ENCODE measurements at regions not wholly inside any gene's neighbourhood (a gene's known extent, or its start where the extent isn't known, plus 50 kb on each side); places are given as distances from the start of the nearest gene placed in this dataset.

- no peaks in the 10 kb centered on the region for H3K36me3 ChIP-seq (ENCODE audit: control insufficient read depth, insufficient read depth, low read length)
- no peak overlapping the region for H3K27ac ChIP-seq (ENCODE audit: low read length)
- H3K4me3 ChIP-seq (ENCODE audit: low read length), result no peak overlapping the region
- no peaks in the 10 kb centered on the region for H3K9me3 ChIP-seq (ENCODE audit: control insufficient read depth, low read depth, low read length)
- H3K27me3 ChIP-seq (ENCODE audit: control insufficient read depth, insufficient read depth, low read length), result no peaks in the 10 kb centered on the region
- no peaks in the 10 kb centered on the region for H3K4me1 ChIP-seq (ENCODE audit: control insufficient read depth, insufficient read depth, low read length)
- WGBS (ENCODE audit: insufficient coverage, low lambda C conversion rate), result 63% methylated on average over 1 of the region's 6 CpGs
- DNase-seq, result peak; percentile 47 to 66
Observed at GRCh38 chr16:66315210-66315825, 51.2 kb upstream of the CDH5 start.

DNA sequence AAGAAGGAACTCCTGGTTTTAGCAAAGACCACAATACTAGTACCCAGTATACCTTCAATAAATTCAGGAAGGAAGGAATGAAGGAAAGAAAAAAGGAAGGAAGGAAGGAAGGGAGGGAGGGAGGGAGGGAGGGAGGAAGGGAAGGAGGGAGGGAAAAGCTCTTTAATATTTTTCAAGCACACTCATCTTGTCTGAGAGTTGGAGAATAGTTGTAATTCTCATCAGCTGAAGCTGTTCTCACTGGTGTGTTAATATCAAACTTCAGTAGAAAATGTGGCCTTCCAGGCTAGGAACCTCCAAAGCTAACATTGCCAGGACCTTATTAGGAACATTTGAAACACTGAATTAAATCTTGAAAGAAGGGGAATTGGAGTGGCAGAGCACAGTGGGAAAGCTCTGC, 55.2 kb upstream of the CDH5 start:
- no peaks in the 10 kb centered on the region for H3K9me3 ChIP-seq (ENCODE audit: control insufficient read depth, low read depth, low read length)
- no peak overlapping the region for H3K4me3 ChIP-seq (ENCODE audit: low read length)
- H3K27ac ChIP-seq (ENCODE audit: low read length), result no peak overlapping the region
- no peaks in the 10 kb centered on the region for H3K36me3 ChIP-seq (ENCODE audit: control insufficient read depth, insufficient read depth, low read length)
- H3K4me1 ChIP-seq (ENCODE audit: control insufficient read depth, insufficient read depth, low read length), result no peaks in the 10 kb centered on the region
- DNase-seq, result no peak
- H3K27me3 ChIP-seq (ENCODE audit: control insufficient read depth, insufficient read depth, low read length), result peaks cover 3% of the 10 kb centered on the region

- no peaks in the 10 kb centered on the region for H3K4me1 ChIP-seq (ENCODE audit: control insufficient read depth, insufficient read depth, low read length)
- peaks cover 3% of the 10 kb centered on the region for H3K27me3 ChIP-seq (ENCODE audit: control insufficient read depth, insufficient read depth, low read length)
- WGBS (ENCODE audit: insufficient coverage, low lambda C conversion rate), result 100% methylated on average over 2 of the region's 15 CpGs
- no peaks in the 10 kb centered on the region for H3K9me3 ChIP-seq (ENCODE audit: control insufficient read depth, low read depth, low read length)
- no peak overlapping the region for H3K27ac ChIP-seq (ENCODE audit: low read length)
- no peak overlapping the region for H3K4me3 ChIP-seq (ENCODE audit: low read length)
- no peaks in the 10 kb centered on the region for H3K36me3 ChIP-seq (ENCODE audit: control insufficient read depth, insufficient read depth, low read length)
- DNase-seq, result no peak
Observed at GRCh38 chr16:66309215-66309807, 57.2 kb upstream of the CDH5 start.

DNA sequence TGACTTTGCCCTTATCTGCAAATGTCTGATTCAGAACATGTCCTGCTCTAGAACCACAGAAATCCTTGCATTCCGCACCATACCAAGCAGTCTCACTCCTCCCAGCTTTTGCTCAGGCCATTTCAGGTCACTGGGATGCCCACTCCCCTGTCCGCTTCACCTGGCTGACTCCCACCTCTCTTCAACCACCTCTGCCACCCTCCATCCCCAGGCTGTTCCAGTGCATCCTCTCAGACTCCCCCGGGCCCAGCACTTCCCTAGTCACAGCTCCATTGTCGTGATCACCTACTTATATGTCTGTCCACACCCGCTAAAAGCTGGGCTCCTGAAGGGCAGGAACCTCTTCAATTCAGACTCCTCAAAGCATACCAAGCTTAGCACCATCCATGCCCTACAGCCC, 58.4 kb upstream of the CDH5 start:
- H3K27me3 ChIP-seq (ENCODE audit: control insufficient read depth, insufficient read depth, low read length), result peaks cover 3% of the 10 kb centered on the region
- no peak overlapping the region for H3K4me3 ChIP-seq (ENCODE audit: low read length)
- DNase-seq, result no peak
- WGBS (ENCODE audit: insufficient coverage, low lambda C conversion rate), result 100% methylated on average over 1 of the region's 5 CpGs
- H3K9me3 ChIP-seq (ENCODE audit: control insufficient read depth, low read depth, low read length), result no peaks in the 10 kb centered on the region
- no peaks in the 10 kb centered on the region for H3K36me3 ChIP-seq (ENCODE audit: control insufficient read depth, insufficient read depth, low read length)
- H3K27ac ChIP-seq (ENCODE audit: low read length), result no peak overlapping the region
- no peaks in the 10 kb centered on the region for H3K4me1 ChIP-seq (ENCODE audit: control insufficient read depth, insufficient read depth, low read length)

GRCh38 chr16:66306366-66307150, 59.9 kb upstream of the CDH5 start:
- peaks cover 3% of the 10 kb centered on the region for H3K27me3 ChIP-seq (ENCODE audit: control insufficient read depth, insufficient read depth, low read length)

DNA sequence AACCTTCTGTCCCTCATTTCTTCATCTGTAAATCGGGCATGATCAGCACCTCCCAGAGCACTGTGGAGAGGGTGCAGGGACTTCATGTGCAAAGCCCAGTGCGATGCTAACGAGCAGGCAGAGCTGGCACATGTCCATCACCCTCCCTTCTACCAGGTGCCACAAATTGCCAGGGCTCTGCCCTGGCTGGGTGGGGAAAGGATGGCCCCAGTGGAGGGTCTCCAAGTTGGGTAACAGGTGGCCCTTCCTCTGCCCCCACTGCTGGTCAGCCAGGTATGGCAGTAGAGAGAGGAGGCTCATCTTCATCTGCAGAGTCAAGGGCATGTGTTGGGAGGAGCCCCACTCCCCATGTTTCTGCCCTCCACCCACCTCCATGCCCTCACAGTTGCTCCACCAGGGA, 61.5 kb upstream of the CDH5 start:
- Histone ChIP-seq H3K9me3 (ENCODE audit: control insufficient read depth, low read depth, low read length) (no peaks in the 10 kb centered on the region), H3K4me3 (ENCODE audit: low read length) (no peak overlapping the region), H3K27ac (ENCODE audit: low read length) (no peak overlapping the region), H3K36me3 (ENCODE audit: control insufficient read depth, insufficient read depth, low read length) (no peaks in the 10 kb centered on the region), H3K4me1 (ENCODE audit: control insufficient read depth, insufficient read depth, low read length) (no peaks in the 10 kb centered on the region), H3K27me3 (ENCODE audit: control insufficient read depth, insufficient read depth, low read length) (peaks cover 3% of the 10 kb centered on the region)
- no CpG with 5 or more reads among the region's 3 CpGs for WGBS (ENCODE audit: insufficient coverage, low lambda C conversion rate)
- no peak for DNase-seq

More at GRCh38 chr16:66306366-66307150, 59.9 kb upstream of the CDH5 start:
- DNase-seq, result no peak
- WGBS (ENCODE audit: insufficient coverage, low lambda C conversion rate), result 40% methylated on average over 1 of the region's 9 CpGs
- no peaks in the 10 kb centered on the region for H3K36me3 ChIP-seq (ENCODE audit: control insufficient read depth, insufficient read depth, low read length)
- H3K4me1 ChIP-seq (ENCODE audit: control insufficient read depth, insufficient read depth, low read length), result no peaks in the 10 kb centered on the region
- H3K4me3 ChIP-seq (ENCODE audit: low read length), result no peak overlapping the region
- no peak overlapping the region for H3K27ac ChIP-seq (ENCODE audit: low read length)
- H3K9me3 ChIP-seq (ENCODE audit: control insufficient read depth, low read depth, low read length), result no peaks in the 10 kb centered on the region

DNA sequence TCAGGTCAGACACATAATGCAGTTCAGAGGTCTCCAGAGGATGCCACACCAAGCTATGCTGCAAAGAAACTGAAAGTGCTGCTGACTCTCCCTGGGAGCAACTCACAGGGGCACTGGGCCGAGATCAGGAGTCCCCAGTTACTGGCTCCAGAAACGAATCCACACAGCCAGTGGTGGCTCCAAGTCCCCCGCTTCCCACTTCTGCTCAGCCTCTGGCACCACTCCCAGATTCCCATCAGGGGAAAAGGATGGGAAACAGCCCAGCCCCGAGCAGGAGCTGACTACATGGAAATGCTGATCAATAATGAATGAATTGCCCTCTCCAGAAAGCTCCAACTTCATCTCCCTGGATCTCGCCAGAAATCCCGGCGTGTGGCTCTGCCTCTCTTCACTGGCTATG, 62.3 kb upstream of the CDH5 start:
- no peaks in the 10 kb centered on the region for H3K9me3 ChIP-seq (ENCODE audit: control insufficient read depth, low read depth, low read length)
- no peaks in the 10 kb centered on the region for H3K36me3 ChIP-seq (ENCODE audit: control insufficient read depth, insufficient read depth, low read length)
- H3K27me3 ChIP-seq (ENCODE audit: control insufficient read depth, insufficient read depth, low read length), result peaks cover 3% of the 10 kb centered on the region
- WGBS (ENCODE audit: insufficient coverage, low lambda C conversion rate), result no CpG with 5 or more reads among the region's 7 CpGs
- no peaks in the 10 kb centered on the region for H3K4me1 ChIP-seq (ENCODE audit: control insufficient read depth, insufficient read depth, low read length)
- no peak for DNase-seq
- H3K27ac ChIP-seq (ENCODE audit: low read length), result no peak overlapping the region
- no peak overlapping the region for H3K4me3 ChIP-seq (ENCODE audit: low read length)

DNA sequence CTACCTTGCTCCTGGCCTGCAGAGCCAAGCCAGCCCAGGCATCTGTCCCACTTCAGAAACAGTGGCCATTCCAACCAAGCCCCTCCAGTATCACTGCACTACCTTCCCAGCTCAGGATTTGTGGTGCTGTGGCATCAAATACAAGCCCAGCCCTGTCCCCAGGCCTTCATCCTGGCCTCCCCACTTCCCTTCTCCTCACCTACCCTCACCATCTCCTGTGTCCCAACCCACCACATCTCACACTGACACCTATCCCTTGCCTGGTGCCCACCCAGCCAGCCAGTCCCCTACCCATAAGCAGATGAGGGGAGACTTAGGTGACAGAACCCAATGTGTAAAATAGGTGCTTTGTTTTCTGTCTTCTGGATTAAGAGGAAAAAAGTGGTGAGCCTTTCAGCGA, 66.0 kb upstream of the CDH5 start:
- Histone ChIP-seq H3K9me3 (ENCODE audit: control insufficient read depth, low read depth, low read length) (no peaks in the 10 kb centered on the region), H3K36me3 (ENCODE audit: control insufficient read depth, insufficient read depth, low read length) (no peaks in the 10 kb centered on the region), H3K4me1 (ENCODE audit: control insufficient read depth, insufficient read depth, low read length) (no peaks in the 10 kb centered on the region), H3K4me3 (ENCODE audit: low read length) (no peak overlapping the region), H3K27me3 (ENCODE audit: control insufficient read depth, insufficient read depth, low read length) (peaks cover 4% of the 10 kb centered on the region), H3K27ac (ENCODE audit: low read length) (no peak overlapping the region)
- no CpG with 5 or more reads among the region's 1 CpG for WGBS (ENCODE audit: insufficient coverage, low lambda C conversion rate)
- DNase-seq, result no peak

DNA sequence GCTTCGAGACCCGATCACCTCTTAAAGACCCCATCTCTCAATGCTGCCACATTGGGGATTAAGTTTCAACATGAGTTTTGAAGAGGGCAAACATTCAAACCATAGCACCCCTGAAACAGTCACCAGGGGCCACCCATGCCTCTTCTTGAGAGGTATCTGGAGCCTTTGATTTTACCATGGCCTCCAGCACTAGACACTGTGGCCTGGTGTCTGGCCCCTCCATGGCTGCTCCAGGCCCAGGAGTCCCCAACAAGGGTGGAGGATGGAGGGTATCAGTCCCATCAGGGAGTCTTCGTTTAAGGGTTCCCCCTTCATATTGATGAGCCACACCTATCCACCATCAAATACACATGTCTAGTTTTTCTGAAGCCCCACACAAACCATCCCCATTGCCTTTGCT, 66.5 kb upstream of the CDH5 start:
- Histone ChIP-seq H3K4me3 (ENCODE audit: low read length) (no peak overlapping the region), H3K9me3 (ENCODE audit: control insufficient read depth, low read depth, low read length) (no peaks in the 10 kb centered on the region), H3K27me3 (ENCODE audit: control insufficient read depth, insufficient read depth, low read length) (peaks cover 4% of the 10 kb centered on the region), H3K27ac (ENCODE audit: low read length) (no peak overlapping the region), H3K36me3 (ENCODE audit: control insufficient read depth, insufficient read depth, low read length) (no peaks in the 10 kb centered on the region), H3K4me1 (ENCODE audit: control insufficient read depth, insufficient read depth, low read length) (no peaks in the 10 kb centered on the region)
- WGBS (ENCODE audit: insufficient coverage, low lambda C conversion rate), result no CpG with 5 or more reads among the region's 3 CpGs
- no peak for DNase-seq

DNA sequence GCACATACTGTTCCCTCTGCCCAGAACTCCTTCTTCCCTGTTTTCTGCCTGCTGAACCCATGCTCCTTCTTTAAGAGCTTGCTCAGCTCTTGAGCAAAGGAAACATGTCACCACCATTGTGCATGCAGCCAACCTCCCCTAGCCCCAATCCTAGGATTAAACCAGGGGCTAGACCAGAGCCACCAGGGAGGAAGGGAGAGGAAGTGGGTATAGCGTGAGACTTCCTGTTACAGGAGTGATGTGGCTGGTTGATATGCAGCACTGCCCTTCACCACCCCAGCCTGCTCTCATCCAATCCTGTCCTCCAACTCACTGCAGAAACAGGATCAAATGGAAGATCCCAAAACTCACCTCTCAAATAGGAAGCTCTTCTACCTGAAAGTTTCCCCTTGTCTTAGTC, 67.1 kb upstream of the CDH5 start:
- WGBS (ENCODE audit: insufficient coverage, low lambda C conversion rate), result no CpG with 5 or more reads among the region's 1 CpG
- Histone ChIP-seq H3K27ac (ENCODE audit: low read length) (no peak overlapping the region), H3K27me3 (ENCODE audit: control insufficient read depth, insufficient read depth, low read length) (peaks cover 4% of the 10 kb centered on the region), H3K9me3 (ENCODE audit: control insufficient read depth, low read depth, low read length) (no peaks in the 10 kb centered on the region), H3K4me3 (ENCODE audit: low read length) (no peak overlapping the region), H3K4me1 (ENCODE audit: control insufficient read depth, insufficient read depth, low read length) (no peaks in the 10 kb centered on the region), H3K36me3 (ENCODE audit: control insufficient read depth, insufficient read depth, low read length) (no peaks in the 10 kb centered on the region)
- no peak for DNase-seq

Measured in large intestine (tissue), 3 donors.